ENCODE measurements at regions not wholly inside any gene's neighbourhood (a gene's known extent, or its start where the extent isn't known, plus 50 kb on each side); places are given as distances from the start of the nearest gene placed in this dataset.

- no peak for TF ChIP-seq CTCF (IDR thresholded peaks at IDR 0.05 in 4 of 5, conservative IDR thresholded peaks at IDR 0.05 in 1 of 5)
- TF ChIP-seq POLR2A (IDR thresholded peaks at IDR 0.05) = no peak
Observed at GRCh38 chr2:22628221-22628620, 756.8 kb upstream of the KLHL29 start.

Data from gastrocnemius medialis (tissue), 4 donors.